Bronchial epithelial cell (primary cell): ENCODE measurements at regions not wholly inside any gene's neighbourhood (a gene's known extent, or its start where the extent isn't known, plus 50 kb on each side); places are given as distances from the start of the nearest gene placed in this dataset.

Experiments
- DNase-seq: peaks from one replicate; pipeline ENCODE4 v3.0.0-alpha.2; 2010; ENCODE audit warnings: low read depth
- FAIRE-seq: peaks from 2 replicates; lab custom pipeline; 2011; peaks lifted over from hg19 to GRCh38; lab: Jason Lieb, UNC
- H3K27me3 ChIP-seq: 2 replicates; pipeline ENCODE4 v1.5.1; 2011; ENCODE audit warnings: low read length; ENCODE audit not compliant: control insufficient read depth, insufficient read depth
- H3K36me3 ChIP-seq: 2 replicates; pipeline ENCODE4 v1.5.1; 2011; ENCODE audit warnings: low read length; ENCODE audit not compliant: control insufficient read depth, insufficient read depth
- H3K4me3 ChIP-seq: 2 replicates; pipeline ENCODE4 v1.5.1; 2011; ENCODE audit warnings: mild to moderate bottlenecking, low read depth, low read length, control low read depth
- TF ChIP-seq, protein P1 (sequence below): IDR thresholded peaks from 2 replicates; pipeline ENCODE4 v1.5.1; 2011; ENCODE audit warnings: mild to moderate bottlenecking, moderate library complexity, low read length, control low read depth, inconsistent platforms; ENCODE audit not compliant: insufficient read depth, severe bottlenecking

DNA sequence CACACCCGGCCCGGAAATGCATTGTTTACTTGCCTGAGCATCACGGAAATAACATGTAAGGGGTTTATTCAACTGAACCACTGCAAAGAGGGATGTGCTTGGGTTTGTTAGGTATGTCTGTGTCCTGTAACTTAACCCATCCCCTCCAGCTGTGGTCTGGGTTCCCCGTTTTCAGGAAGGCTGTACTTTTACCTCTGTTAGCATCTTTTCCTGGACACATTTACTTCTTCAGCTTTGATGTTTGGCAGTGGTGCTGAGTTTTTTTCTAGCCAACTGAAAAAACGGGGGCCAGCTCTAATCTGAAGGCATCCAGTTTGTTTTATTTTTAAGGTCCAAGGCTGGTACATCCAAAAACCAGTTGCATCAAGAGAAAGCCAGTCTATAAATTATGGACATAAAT lies 561.8 kb downstream of the BNC2 start:
- H3K4me3 ChIP-seq = no peak overlapping the region
- TF ChIP-seq, protein P1, sequence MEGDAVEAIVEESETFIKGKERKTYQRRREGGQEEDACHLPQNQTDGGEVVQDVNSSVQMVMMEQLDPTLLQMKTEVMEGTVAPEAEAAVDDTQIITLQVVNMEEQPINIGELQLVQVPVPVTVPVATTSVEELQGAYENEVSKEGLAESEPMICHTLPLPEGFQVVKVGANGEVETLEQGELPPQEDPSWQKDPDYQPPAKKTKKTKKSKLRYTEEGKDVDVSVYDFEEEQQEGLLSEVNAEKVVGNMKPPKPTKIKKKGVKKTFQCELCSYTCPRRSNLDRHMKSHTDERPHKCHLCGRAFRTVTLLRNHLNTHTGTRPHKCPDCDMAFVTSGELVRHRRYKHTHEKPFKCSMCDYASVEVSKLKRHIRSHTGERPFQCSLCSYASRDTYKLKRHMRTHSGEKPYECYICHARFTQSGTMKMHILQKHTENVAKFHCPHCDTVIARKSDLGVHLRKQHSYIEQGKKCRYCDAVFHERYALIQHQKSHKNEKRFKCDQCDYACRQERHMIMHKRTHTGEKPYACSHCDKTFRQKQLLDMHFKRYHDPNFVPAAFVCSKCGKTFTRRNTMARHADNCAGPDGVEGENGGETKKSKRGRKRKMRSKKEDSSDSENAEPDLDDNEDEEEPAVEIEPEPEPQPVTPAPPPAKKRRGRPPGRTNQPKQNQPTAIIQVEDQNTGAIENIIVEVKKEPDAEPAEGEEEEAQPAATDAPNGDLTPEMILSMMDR = no peak
- H3K27me3 ChIP-seq = peaks cover 2% of the 10 kb centered on the region
- DNase-seq (no peak), FAIRE-seq (no peak)
- no peaks in the 10 kb centered on the region for H3K36me3 ChIP-seq

DNA sequence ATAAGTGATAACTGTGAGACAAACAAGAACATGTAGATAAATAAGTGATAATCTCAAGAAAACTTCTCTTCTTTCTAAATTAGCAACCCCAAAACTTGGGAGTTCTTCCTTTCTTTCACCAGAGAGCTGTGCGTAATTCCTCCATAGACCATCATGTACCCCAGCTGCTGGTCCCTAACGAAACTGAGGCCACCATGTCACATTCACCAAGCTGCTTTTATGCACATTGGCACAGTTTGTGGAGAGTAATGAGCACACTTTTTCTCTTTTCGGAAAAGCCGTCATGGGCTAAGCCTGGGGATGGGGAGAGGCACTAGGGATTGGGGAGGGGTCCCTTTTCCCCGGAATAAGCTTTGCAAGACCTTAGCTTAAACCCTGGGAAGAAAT lies 561.4 kb downstream of the BNC2 start:
- TF ChIP-seq, protein P1 = no peak
- DNase-seq (no peak), FAIRE-seq (peak; percentile 36)
- Histone ChIP-seq H3K27me3 (peaks cover 2% of the 10 kb centered on the region), H3K4me3 (no peak overlapping the region), H3K36me3 (no peaks in the 10 kb centered on the region)

DNA sequence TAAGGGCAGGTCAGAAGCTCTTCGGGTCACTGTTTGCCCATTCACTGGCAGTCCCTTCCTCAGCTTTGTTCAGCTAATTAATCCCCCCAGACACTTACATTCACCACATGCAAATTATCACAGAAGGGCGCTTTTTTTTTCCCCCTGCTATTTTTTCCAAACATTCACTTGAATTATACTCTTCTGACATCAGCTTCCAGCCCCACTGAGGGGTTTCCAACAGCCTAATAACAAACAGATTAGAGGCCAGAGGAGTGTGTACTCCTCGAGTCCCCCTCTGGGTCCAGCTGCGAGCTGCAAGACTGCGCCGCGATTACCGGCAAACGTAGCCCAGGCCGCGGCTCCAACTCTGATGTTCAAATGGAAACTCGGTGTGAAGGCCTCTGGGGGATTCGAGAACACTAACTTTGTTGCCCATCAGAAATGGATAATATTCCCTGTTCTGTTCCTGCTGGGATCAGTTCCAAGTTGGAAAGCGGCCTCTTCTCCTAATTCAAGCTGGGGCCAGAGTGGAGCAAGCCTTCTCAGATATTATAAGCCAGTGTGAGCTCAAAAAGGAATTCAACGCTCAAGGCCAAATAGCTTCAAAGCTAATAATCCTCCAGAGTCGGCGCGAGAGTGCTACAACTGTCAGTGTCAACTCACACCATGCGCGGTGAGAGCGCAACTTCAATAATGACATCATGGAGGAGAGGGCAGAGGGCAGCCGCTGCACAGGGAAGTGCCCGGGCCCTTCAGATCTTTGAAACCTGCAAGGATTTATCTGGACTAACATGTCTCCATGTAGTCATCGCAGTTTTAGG lies 560.8 kb downstream of the BNC2 start:
- Histone ChIP-seq H3K36me3 (no peaks in the 10 kb centered on the region), H3K4me3 (no peak overlapping the region), H3K27me3 (peaks cover 2% of the 10 kb centered on the region)
- no peak for DNase-seq
- TF ChIP-seq, protein P1 = no peak
- FAIRE-seq = no peak

DNA sequence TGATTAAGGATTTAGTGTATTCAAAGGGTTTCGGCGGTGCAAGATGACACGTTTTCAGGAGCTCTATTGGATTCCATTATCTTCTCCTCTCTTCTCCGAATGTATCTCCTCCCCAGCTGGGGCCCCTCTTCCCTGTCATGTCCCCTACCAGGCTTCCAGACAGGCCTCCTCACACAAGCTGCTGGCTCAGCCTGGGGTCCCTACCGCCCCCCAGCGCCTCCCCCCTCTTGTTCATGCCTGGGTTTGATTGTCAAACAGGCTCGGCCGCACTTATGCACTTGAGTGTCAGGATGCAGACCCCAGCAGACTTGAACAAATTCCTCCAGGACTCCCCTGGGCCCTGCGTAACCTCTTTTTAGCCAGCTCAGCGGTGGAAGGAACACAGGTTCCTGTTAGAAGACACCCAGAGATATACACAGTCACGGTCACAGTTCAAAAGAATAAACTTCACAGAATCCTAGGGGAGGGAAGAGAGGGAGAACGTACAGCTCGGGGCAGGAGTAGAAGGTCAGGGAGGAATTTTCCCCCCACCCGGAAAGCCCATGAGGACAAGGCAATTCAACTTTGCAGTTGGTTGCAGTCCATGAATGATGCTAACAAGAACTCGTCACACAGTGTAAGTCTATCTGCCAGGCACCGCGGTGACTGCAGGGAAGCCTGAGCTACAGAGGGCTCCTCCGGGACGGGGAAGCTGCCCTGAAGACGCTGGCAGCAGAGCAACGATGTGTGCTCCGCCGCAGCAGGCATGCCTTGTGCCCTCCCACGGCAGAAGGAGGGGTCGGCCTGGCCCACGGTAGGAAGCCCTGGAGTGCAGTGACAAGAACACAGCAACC lies 560.0 kb downstream of the BNC2 start:
- FAIRE-seq (no peak), DNase-seq (no peak)
- H3K4me3 ChIP-seq = no peak overlapping the region
- H3K27me3 ChIP-seq = peaks cover 2% of the 10 kb centered on the region
- no peaks in the 10 kb centered on the region for H3K36me3 ChIP-seq
- TF ChIP-seq, protein P1 = no peak

DNA sequence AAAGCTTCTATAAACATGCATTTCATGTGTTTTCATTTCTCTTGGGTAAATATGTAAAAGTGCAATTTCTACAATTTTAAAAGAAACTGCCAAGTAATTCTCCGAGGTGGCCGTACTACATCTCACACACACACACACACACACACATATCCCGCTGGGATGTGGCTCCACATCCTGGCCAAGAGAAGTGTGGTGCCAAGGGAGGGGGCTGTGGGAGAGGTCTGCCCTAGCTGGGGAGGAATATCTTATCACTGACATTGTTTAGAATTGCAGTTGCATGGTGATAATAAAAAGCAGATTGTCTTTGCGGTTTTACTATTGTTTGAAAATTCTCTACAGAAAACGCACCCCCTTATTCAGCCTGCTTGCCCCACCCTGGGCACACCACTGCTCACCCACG lies 558.4 kb downstream of the BNC2 start:
- FAIRE-seq (no peak), DNase-seq (no peak)
- H3K27me3 ChIP-seq = peaks cover 9% of the 10 kb centered on the region
- H3K36me3 ChIP-seq = no peaks in the 10 kb centered on the region
- TF ChIP-seq, protein P1 = no peak
- H3K4me3 ChIP-seq = no peak overlapping the region
